IMR-90 (cell line): ENCODE measurements at regions not wholly inside any gene's neighbourhood (a gene's known extent, or its start where the extent isn't known, plus 50 kb on each side); places are given as distances from the start of the nearest gene placed in this dataset.

Source experiments
- ATAC-seq: fragments of 200-7000 bp; cut with Tn5 transposase; 2 replicates; pipeline ENCODE4 v1.9.1; 2020; ENCODE audit warnings: low read depth, mild to moderate bottlenecking, moderate library complexity
- BruUV-seq: library from RNA; stranded (reverse); fragments of 400-500 nt; replicated peaks from 2 replicates; lab custom pipeline; 2021; lab: Mats Ljungman, UMichigan
- CTCF ChIA-PET: fragments of 300-600 bp; formaldehyde crosslinking; extraction: SDS; loops from one replicate; lab custom pipeline; 2021; ENCODE audit warnings: antibody characterized with exemption; lab: Yijun Ruan, JAX
- POLR2A ChIA-PET: fragments of 300-600 bp; sonication (Branson Sonifier 250); formaldehyde crosslinking; loops from one replicate; lab custom pipeline; 2022; ENCODE audit warnings: antibody characterized with exemption; ENCODE audit not compliant: unreplicated experiment; lab: Charles Lee
- DNase-seq: peaks from one replicate; pipeline ENCODE4 v3.0.0; 2013
- H2AFZ ChIP-seq: replicated peaks from 2 replicates; pipeline ENCODE3; 2013; ENCODE audit warnings: low read length, mild to moderate bottlenecking; ENCODE audit not compliant: poor library complexity
- H2AK5ac ChIP-seq: 2 replicates; pipeline ENCODE4 v1.6.1; 2013; ENCODE audit warnings: low read depth, low read length, inconsistent platforms
- H2AK9ac ChIP-seq: replicated peaks from 2 replicates; pipeline ENCODE3; 2013; ENCODE audit warnings: mild to moderate bottlenecking, low read depth, low read length, moderate library complexity; ENCODE audit not compliant: poor library complexity
- H2BK120ac ChIP-seq: 2 replicates; pipeline ENCODE4 v1.6.1; 2013; ENCODE audit warnings: low read depth, low read length, inconsistent platforms
- H2BK15ac ChIP-seq: 3 replicates; pipeline ENCODE4 v1.6.1; 2013; ENCODE audit warnings: low read depth, low read length, inconsistent platforms
- H2BK20ac ChIP-seq: 2 replicates; pipeline ENCODE4 v1.6.1; 2013; ENCODE audit warnings: low read depth, mild to moderate bottlenecking, inconsistent platforms, low read length, moderate library complexity
- H2BK5ac ChIP-seq: 2 replicates; pipeline ENCODE4 v1.6.1; 2013; ENCODE audit warnings: mild to moderate bottlenecking, low read depth, low read length, inconsistent platforms; ENCODE audit not compliant: poor library complexity, severe bottlenecking
- H3K14ac ChIP-seq: replicated peaks from 2 replicates; pipeline ENCODE4 v1.6.1; 2013; ENCODE audit warnings: low read depth, low read length, inconsistent platforms
- H3K18ac ChIP-seq: 2 replicates; pipeline ENCODE4 v1.6.1; 2013; ENCODE audit warnings: low read depth, low read length, control low read depth
- H3K23ac ChIP-seq: 2 replicates; pipeline ENCODE4 v1.6.1; 2013; ENCODE audit warnings: low read depth, low read length, inconsistent platforms
- H3K27ac ChIP-seq: 2 replicates; pipeline ENCODE4 v1.5.1; 2013; ENCODE audit warnings: mild to moderate bottlenecking, control low read depth, low read length; ENCODE audit not compliant: insufficient read depth
- H3K27me3 ChIP-seq: 2 replicates; pipeline ENCODE4 v1.6.1; 2013; ENCODE audit warnings: low read length; ENCODE audit not compliant: control insufficient read depth, insufficient read depth
- H3K36me3 ChIP-seq: 2 replicates; pipeline ENCODE4 v1.6.1; 2013; ENCODE audit warnings: low read length, mixed read lengths; ENCODE audit not compliant: control insufficient read depth, insufficient read depth
- H3K4ac ChIP-seq: 2 replicates; pipeline ENCODE4 v1.6.1; 2013; ENCODE audit warnings: low read depth, low read length, inconsistent platforms
- H3K4me1 ChIP-seq: 2 replicates; pipeline ENCODE4 v1.6.1; 2013; ENCODE audit warnings: low read length, mixed read lengths; ENCODE audit not compliant: control insufficient read depth, insufficient read depth
- H3K4me2 ChIP-seq: 2 replicates; pipeline ENCODE4 v1.6.1; 2013; ENCODE audit warnings: low read depth, mild to moderate bottlenecking, control low read depth, low read length, moderate library complexity
- H3K4me3 ChIP-seq: 2 replicates; pipeline ENCODE4 v1.5.1; 2013; ENCODE audit warnings: low read depth, mild to moderate bottlenecking, control low read depth, low read length, moderate library complexity; ENCODE audit not compliant: insufficient read depth
- H3K56ac ChIP-seq: 2 replicates; pipeline ENCODE4 v1.6.1; 2013; ENCODE audit warnings: low read length, inconsistent platforms; ENCODE audit not compliant: insufficient read depth; ENCODE audit errors: extremely low read depth
- H3K79me1 ChIP-seq, 2 experiments: 2 replicates each; pipeline ENCODE4 v1.6.1; 2013; ENCODE audit warnings: low read length in 2 of 2, inconsistent platforms in 1 of 2, low read depth in 1 of 2
- H3K9ac ChIP-seq: 2 replicates; pipeline ENCODE4 v1.6.1; 2013; ENCODE audit warnings: low read depth, low read length, control low read depth
- H3K9me1 ChIP-seq: 2 replicates; pipeline ENCODE4 v1.6.1; 2013; ENCODE audit warnings: low read length, inconsistent platforms; ENCODE audit not compliant: insufficient read depth
- H3K9me3 ChIP-seq: 2 replicates; pipeline ENCODE4 v1.6.1; 2013; ENCODE audit warnings: low read length; ENCODE audit not compliant: control insufficient read depth, insufficient read depth
- H4K20me1 ChIP-seq: 2 replicates; pipeline ENCODE4 v1.6.1; 2013; ENCODE audit warnings: low read length, inconsistent platforms; ENCODE audit not compliant: insufficient read depth
- H4K5ac ChIP-seq: 2 replicates; pipeline ENCODE4 v1.6.1; 2013; ENCODE audit warnings: mild to moderate bottlenecking, low read depth, low read length, control low read depth
- H4K8ac ChIP-seq, 2 experiments: 2 replicates each; pipeline ENCODE4 v1.6.1; 2013; ENCODE audit warnings: low read depth in 2 of 2, low read length in 2 of 2, control low read depth in 1 of 2, inconsistent platforms in 1 of 2
- H4K91ac ChIP-seq: 2 replicates; pipeline ENCODE4 v1.6.1; 2013; ENCODE audit warnings: low read depth, low read length, inconsistent platforms; ENCODE audit not compliant: insufficient read depth
- CTCF ChIP-seq: conservative IDR thresholded peaks from 2 replicates; pipeline ENCODE4 v1.5.1; 2012; ENCODE audit warnings: mild to moderate bottlenecking, low read depth, low read length, improper control_type of control experiment
- WGBS, 2 experiments: methylation state at CpG; one replicate each; pipeline versions ENCODE4 v1.1.5 to v1.1.7; 2013; ENCODE audit warnings: missing lambda C conversion rate in 2 of 2; ENCODE audit not compliant: insufficient read length in 1 of 2; ENCODE audit errors: extremely low coverage in 2 of 2; 5-methylcytosine and 5-hydroxymethylcytosine counted together
- dilution Hi-C: fragments of 300-500 bp; cut with HindIII; formaldehyde crosslinking; loops from one replicate; pipeline ENCODE4 v1.14.3; 2018; ENCODE audit warnings: low sequenced_read_pairs; ENCODE audit not compliant: unreplicated experiment
- in situ Hi-C: fragments of 300-500 bp; cut with MboI; formaldehyde crosslinking; loops from 3 replicates; pipeline ENCODE4 v1.14.3; 2019; ENCODE audit warnings: low sequenced_read_pairs, inconsistent platforms, mixed read lengths
- intact Hi-C: fragments of 100-400 bp; cut with micrococcal nuclease; formaldehyde crosslinking; loops from 2 replicates; pipeline ENCODE4 v1.10.0; 2022

- intact Hi-C loops: no loop called here
- CTCF ChIA-PET: no interaction called here
- H3K14ac ChIP-seq: no peak overlapping the region
- no peak overlapping the region for H2AK9ac ChIP-seq
- no peak overlapping the region for H3K4me3 ChIP-seq
- no peak overlapping the region for H3K27ac ChIP-seq
- DNase-seq (no peak), ATAC-seq (no peak)
- no peaks in the 10 kb centered on the region for H3K4me1 ChIP-seq
- H4K8ac ChIP-seq: no peak overlapping the region
- no peak overlapping the region for H3K56ac ChIP-seq
- H2BK20ac ChIP-seq: no peak overlapping the region
- no peak overlapping the region for H3K18ac ChIP-seq
- no peak overlapping the region for H2AFZ ChIP-seq
- no peak overlapping the region for H3K4me2 ChIP-seq
- H3K9me1 ChIP-seq: no peaks in the 10 kb centered on the region
- BruUV-seq: no TSS peak
- no peaks in the 10 kb centered on the region for H3K79me1 ChIP-seq
- H4K5ac ChIP-seq: no peak overlapping the region
- H3K36me3 ChIP-seq: no peaks in the 10 kb centered on the region
- no peak overlapping the region for H2BK120ac ChIP-seq
- no peak overlapping the region for H2AK5ac ChIP-seq
- no peaks in the 10 kb centered on the region for H3K27me3 ChIP-seq
- H3K23ac ChIP-seq: no peak overlapping the region
- no peak overlapping the region for H4K91ac ChIP-seq
- H3K9ac ChIP-seq: no peak overlapping the region
- whole genome bisulfite sequencing, 2 experiments: no CpG with 5 or more reads among the region's 1 CpG
- TF ChIP-seq CTCF: no peak
- H2BK5ac ChIP-seq: no peak overlapping the region
- no peaks in the 10 kb centered on the region for H4K20me1 ChIP-seq
- no peak overlapping the region for H3K4ac ChIP-seq
- H2BK15ac ChIP-seq: no peak overlapping the region
- in situ Hi-C loops: no loop called here
- dilution Hi-C loops: no loop called here
- no peaks in the 10 kb centered on the region for H3K9me3 ChIP-seq
- POLR2A ChIA-PET: no interaction called here
Observed at GRCh38 chr1:195529881-195530280, 1078.4 kb downstream of the KCNT2 start.
